HepG2 (cell line): ENCODE measurements at regions not wholly inside any gene's neighbourhood (a gene's known extent, or its start where the extent isn't known, plus 50 kb on each side); places are given as distances from the start of the nearest gene placed in this dataset.

Experiments used
- GFI1 ChIP-seq: sonication (generic); formaldehyde crosslinking; IDR thresholded peaks from 2 replicates; pipeline ENCODE4 v1.5.0; 2020; ENCODE audit warnings: missing genetic modification reagents, mild to moderate bottlenecking, borderline replicate concordance
- MBD4 ChIP-seq: IDR thresholded peaks from 2 replicates; pipeline ENCODE4 v1.6.1; 2012; ENCODE audit warnings: low read length, inconsistent platforms, borderline replicate concordance
- MYPOP ChIP-seq: sonication (generic); formaldehyde crosslinking; IDR thresholded peaks from 2 replicates; pipeline ENCODE4 v1.8.1; 2023; ENCODE audit warnings: mild to moderate bottlenecking, moderate library complexity, missing genetic modification reagents
- NFRKB ChIP-seq: fragments of 450-650 bp; IDR thresholded peaks from 2 replicates; pipeline ENCODE4 v1.6.1; 2017
- PITX1 ChIP-seq: sonication (generic); formaldehyde crosslinking; IDR thresholded peaks from 2 replicates; pipeline ENCODE4 v1.5.1; 2020; ENCODE audit warnings: mild to moderate bottlenecking, missing genetic modification reagents
- RNF219 ChIP-seq: sonication (generic); formaldehyde crosslinking; IDR thresholded peaks from 2 replicates; pipeline ENCODE4 v1.5.0; 2020; ENCODE audit warnings: mild to moderate bottlenecking, missing genetic modification reagents
- SALL1 ChIP-seq: sonication (generic); formaldehyde crosslinking; IDR thresholded peaks from 2 replicates; pipeline ENCODE4 v1.8.0; 2022; ENCODE audit warnings: mild to moderate bottlenecking, missing genetic modification reagents
- SP5 ChIP-seq: IDR thresholded peaks from 2 replicates; pipeline ENCODE4 v1.6.1; 2016; ENCODE audit warnings: low read depth, borderline replicate concordance
- SUZ12 ChIP-seq: fragments of 150-350 bp; IDR thresholded peaks from 2 replicates; pipeline ENCODE4 v1.6.1; 2014; ENCODE audit warnings: low read depth, low read length
- TBX2 ChIP-seq: sonication (generic); formaldehyde crosslinking; IDR thresholded peaks from 2 replicates; pipeline ENCODE4 v1.5.0; 2020; ENCODE audit warnings: missing genetic modification reagents, mild to moderate bottlenecking, borderline replicate concordance
- TBX3 ChIP-seq: fragments of 450-650 bp; IDR thresholded peaks from 2 replicates; pipeline ENCODE4 v1.6.1; 2017; ENCODE audit warnings: antibody characterized with exemption, mild to moderate bottlenecking, inconsistent platforms, borderline replicate concordance
- TEAD2 ChIP-seq: sonication (generic); formaldehyde crosslinking; IDR thresholded peaks from 2 replicates; pipeline ENCODE4 v1.9.0; 2021; ENCODE audit warnings: missing genetic modification reagents
- TRIM24 ChIP-seq: sonication (generic); formaldehyde crosslinking; IDR thresholded peaks from 2 replicates; pipeline ENCODE4 v1.8.0; 2022; ENCODE audit warnings: mild to moderate bottlenecking, missing genetic modification reagents
- ZBTB33 ChIP-seq: sonication (generic); formaldehyde crosslinking; IDR thresholded peaks from 2 replicates; pipeline ENCODE4 v1.4.0; 2020; ENCODE audit warnings: missing genetic modification reagents
- ZFP90 ChIP-seq: sonication (generic); formaldehyde crosslinking; IDR thresholded peaks from 2 replicates; pipeline ENCODE4 v1.8.0; 2022; ENCODE audit warnings: missing genetic modification reagents, mild to moderate bottlenecking, inconsistent platforms, borderline replicate concordance
- ZFP91 ChIP-seq: sonication (generic); formaldehyde crosslinking; IDR thresholded peaks from 2 replicates; pipeline ENCODE4 v1.9.0; 2022; ENCODE audit warnings: missing genetic modification reagents, mild to moderate bottlenecking, borderline replicate concordance
- ZNF24 ChIP-seq: fragments of 450-650 bp; IDR thresholded peaks from 2 replicates; pipeline ENCODE4 v1.6.1; 2017; ENCODE audit warnings: antibody characterized with exemption, mild to moderate bottlenecking
- ZNF260 ChIP-seq: sonication (generic); formaldehyde crosslinking; IDR thresholded peaks from 2 replicates; pipeline ENCODE4 v1.4.0; 2020; ENCODE audit warnings: missing genetic modification reagents, low read depth, mild to moderate bottlenecking, borderline replicate concordance
- ZNF30 ChIP-seq: sonication (generic); formaldehyde crosslinking; IDR thresholded peaks from 2 replicates; pipeline ENCODE4 v1.5.0; 2020; ENCODE audit warnings: mild to moderate bottlenecking, missing genetic modification reagents
- ZNF468 ChIP-seq: sonication (generic); formaldehyde crosslinking; IDR thresholded peaks from 2 replicates; pipeline ENCODE4 v1.8.0; 2022; ENCODE audit warnings: mild to moderate bottlenecking, moderate library complexity, missing genetic modification reagents
- ZNF672 ChIP-seq: sonication (generic); formaldehyde crosslinking; IDR thresholded peaks from 2 replicates; pipeline ENCODE4 v1.8.1; 2022; ENCODE audit warnings: missing genetic modification reagents
- ZNF713 ChIP-seq: sonication (generic); formaldehyde crosslinking; IDR thresholded peaks from 2 replicates; pipeline ENCODE4 v1.4.0; 2020; ENCODE audit warnings: mild to moderate bottlenecking, missing genetic modification reagents
- ZNF788 ChIP-seq: sonication (generic); formaldehyde crosslinking; IDR thresholded peaks from 2 replicates; pipeline ENCODE4 v1.5.0; 2020; ENCODE audit warnings: mild to moderate bottlenecking, missing genetic modification reagents, borderline replicate concordance
- ZSCAN29 ChIP-seq: sonication (generic); formaldehyde crosslinking; conservative IDR thresholded peaks from 2 replicates; pipeline ENCODE4 v1.4.0; 2020; ENCODE audit warnings: mild to moderate bottlenecking, missing genetic modification reagents

- TF ChIP-seq ZSCAN29 (CRISPR knock-in tag) (0 out of 2 replicates have a peak, but pooled peaks have one; percentile 13), TRIM24 (CRISPR knock-in tag) (no peak), ZNF30 (CRISPR knock-in tag) (no peak), ZNF672 (CRISPR knock-in tag) (peak; percentile 69; the same call in 1 of the 2 replicates), GFI1 (no peak), ZFP91 (peak; percentile 13), SUZ12 (no peak), NFRKB (no peak), ZNF24 (no peak), RNF219 (CRISPR knock-in tag) (no peak), ZNF260 (no peak), ZNF713 (0 out of 2 replicates have a peak, but pooled peaks have one; percentile 88), MBD4 (no peak), TBX3 (no peak), ZBTB33 (CRISPR knock-in tag) (no peak; the same call in 1 of the 2 replicates), ZNF468 (no peak), TBX2 (CRISPR knock-in tag) (peak; percentile 36; the same call in 1 of the 2 replicates), ZFP90 (CRISPR knock-in tag) (no peak; the same call in 1 of the 2 replicates), PITX1 (CRISPR knock-in tag) (0 out of 2 replicates have a peak, but pooled peaks have one; percentile 11), SALL1 (peak; percentile 52; the same call in 1 of the 2 replicates), TEAD2 (CRISPR knock-in tag) (no peak), ZNF788 (0 out of 2 replicates have a peak, but pooled peaks have one; percentile 58), SP5 (no peak), MYPOP (CRISPR knock-in tag) (peak; percentile 66)
Observed at GRCh38 chr2:8573234-8573941, 108.5 kb upstream of the ID2 start (continued).
